OCI-LY3 (cell line): ENCODE measurements at regions not wholly inside any gene's neighbourhood (a gene's known extent, or its start where the extent isn't known, plus 50 kb on each side); places are given as distances from the start of the nearest gene placed in this dataset.

Source experiments
- H2AFZ ChIP-seq: fragments of 200-600, 300-600 bp; shearing (Covaris generic); 2 replicates; pipeline ENCODE4 v1.6.0; 2014; ENCODE audit warnings: antibody characterized with exemption, low read depth, low read length
- H3K27ac ChIP-seq: fragments of 200-600, 300-600 bp; sonication (generic); 2 replicates; pipeline ENCODE4 v1.5.1; 2014; ENCODE audit warnings: mild to moderate bottlenecking, low read length, moderate library complexity, mixed read lengths
- H3K27me3 ChIP-seq: fragments of 200-600, 300-600 bp; sonication (generic); 2 replicates; pipeline ENCODE4 v1.6.1; 2014; ENCODE audit warnings: low read depth, low read length, mixed read lengths
- H3K36me3 ChIP-seq: fragments of 200-600, 300-600 bp; sonication (generic); replicated peaks from 2 replicates; pipeline ENCODE3; 2014; ENCODE audit warnings: low read depth, low read length, mixed read lengths
- H3K4me1 ChIP-seq: fragments of 300-600, 200-600 bp; sonication (generic); 2 replicates; pipeline ENCODE4 v1.6.1; 2014; ENCODE audit warnings: low read length, mixed read lengths
- H3K4me2 ChIP-seq: fragments of 200-600, 300-600 bp; sonication (generic); 2 replicates; pipeline ENCODE4 v1.6.1; 2014; ENCODE audit warnings: low read length, mixed read lengths
- H3K4me3 ChIP-seq: fragments of 300-600, 200-600 bp; sonication (generic); 2 replicates; pipeline ENCODE4 v1.5.1; 2014; ENCODE audit warnings: antibody characterized with exemption, mild to moderate bottlenecking, low read length, moderate library complexity
- H3K79me2 ChIP-seq: fragments of 300-600, 200-600 bp; shearing (Covaris generic); 2 replicates; pipeline ENCODE4 v1.6.1; 2014; ENCODE audit warnings: mild to moderate bottlenecking, low read length, mixed read lengths
- H3K9ac ChIP-seq: fragments of 300-600, 200-600 bp; shearing (Covaris generic); 2 replicates; pipeline ENCODE4 v1.6.0; 2014; ENCODE audit warnings: mild to moderate bottlenecking, low read length, moderate library complexity
- H3K9me3 ChIP-seq: fragments of 200-600, 300-600 bp; shearing (Covaris generic); 2 replicates; pipeline ENCODE4 v1.6.1; 2014; ENCODE audit warnings: low read length, mixed read lengths; ENCODE audit not compliant: insufficient read depth
- H4K20me1 ChIP-seq: fragments of 200-600, 300-600 bp; sonication (generic); 2 replicates; pipeline ENCODE4 v1.6.1; 2016; ENCODE audit warnings: low read length, mixed read lengths; ENCODE audit not compliant: insufficient read depth
- CTCF ChIP-seq: fragments of 200-600, 300-600 bp; sonication (generic); IDR thresholded peaks from 2 replicates; pipeline ENCODE4 v1.5.1; 2014; ENCODE audit warnings: antibody characterized with exemption, low read length, low read depth
- EZH2phosphoT487 ChIP-seq: fragments of 200-600 bp; shearing (Covaris generic); IDR thresholded peaks from 2 replicates; pipeline ENCODE4 v1.6.1; 2018; ENCODE audit warnings: antibody characterized with exemption, mixed run types, low read depth

DNA sequence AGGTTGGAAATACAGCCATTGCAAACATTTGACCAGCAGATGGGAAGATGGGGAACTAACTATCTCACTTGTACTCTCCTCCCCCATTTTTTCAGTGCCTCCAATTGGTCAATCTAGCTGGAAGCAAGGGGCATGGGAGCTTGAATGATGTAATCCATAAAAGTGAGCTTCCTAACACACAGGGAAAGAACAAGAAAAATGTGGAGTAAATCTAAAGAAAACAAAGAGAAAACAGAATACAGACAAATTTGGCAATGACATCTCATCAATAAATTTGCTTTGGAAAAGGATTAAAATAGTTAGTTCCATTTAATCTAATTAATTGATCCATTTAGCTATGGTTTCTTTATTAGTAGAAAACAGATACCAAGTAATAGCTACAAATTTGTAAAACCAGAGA lies 592.6 kb upstream of the SOX9 start:
- H3K27ac ChIP-seq, result no peak overlapping the region
- H3K79me2 ChIP-seq, result no peaks in the 10 kb centered on the region
- no peak overlapping the region for H3K4me2 ChIP-seq
- no peaks in the 10 kb centered on the region for H3K4me1 ChIP-seq
- H3K4me3 ChIP-seq, result no peak overlapping the region
- H3K9me3 ChIP-seq, result no peaks in the 10 kb centered on the region
- no peak overlapping the region for H3K9ac ChIP-seq
- no peaks in the 10 kb centered on the region for H4K20me1 ChIP-seq
- no peak for TF ChIP-seq CTCF
- TF ChIP-seq EZH2phosphoT487, result no peak
- no peak overlapping the region for H2AFZ ChIP-seq
- H3K36me3 ChIP-seq, result no peaks in the 10 kb centered on the region
- no peaks in the 10 kb centered on the region for H3K27me3 ChIP-seq

DNA sequence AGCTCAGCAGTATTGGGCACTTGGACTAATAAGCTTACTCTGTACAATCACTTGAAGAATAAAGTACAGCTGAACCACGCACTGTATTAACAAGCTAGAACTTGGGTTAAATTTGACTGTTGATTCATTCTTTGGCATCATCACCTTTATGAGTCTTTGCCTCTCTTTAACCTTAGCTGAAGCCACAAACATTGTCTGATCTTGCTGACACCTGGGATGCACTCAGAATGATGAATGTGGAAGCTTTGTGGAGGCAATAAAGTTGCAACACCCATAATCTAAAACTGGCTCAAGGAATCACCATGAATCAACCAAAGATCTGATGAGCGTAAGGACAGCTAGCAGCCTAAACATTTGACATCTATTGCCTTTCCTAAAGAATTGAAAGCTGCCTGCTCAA lies 590.6 kb upstream of the SOX9 start:
- H3K36me3 ChIP-seq, result no peaks in the 10 kb centered on the region
- no peak overlapping the region for H3K4me3 ChIP-seq
- no peaks in the 10 kb centered on the region for H3K9me3 ChIP-seq
- H3K9ac ChIP-seq, result no peak overlapping the region
- H3K79me2 ChIP-seq, result no peaks in the 10 kb centered on the region
- TF ChIP-seq CTCF (no peak), EZH2phosphoT487 (no peak)
- no peaks in the 10 kb centered on the region for H3K4me1 ChIP-seq
- H4K20me1 ChIP-seq, result no peaks in the 10 kb centered on the region
- H3K27ac ChIP-seq, result no peak overlapping the region
- no peaks in the 10 kb centered on the region for H3K27me3 ChIP-seq
- no peak overlapping the region for H2AFZ ChIP-seq
- H3K4me2 ChIP-seq, result no peak overlapping the region

DNA sequence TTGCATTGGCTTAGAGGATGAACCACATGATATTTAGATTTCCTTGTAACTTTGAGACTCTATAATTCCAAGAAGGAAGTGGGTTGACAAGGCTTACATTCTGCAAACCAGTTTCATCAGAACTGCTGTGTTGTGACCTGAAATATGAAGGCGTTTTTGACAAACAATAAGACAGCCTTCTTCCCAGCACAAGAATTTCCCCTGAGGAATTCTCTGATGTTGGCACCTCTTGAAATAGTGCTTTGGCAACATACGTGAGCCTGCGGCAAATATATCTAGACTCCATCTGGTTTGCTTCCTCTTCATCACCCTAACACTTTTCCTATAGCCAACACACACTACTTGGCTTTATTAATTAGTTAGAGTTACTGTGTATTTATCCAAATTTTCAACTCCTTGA lies 585.5 kb upstream of the SOX9 start:
- no peaks in the 10 kb centered on the region for H3K36me3 ChIP-seq
- no peak overlapping the region for H3K4me2 ChIP-seq
- H4K20me1 ChIP-seq, result no peaks in the 10 kb centered on the region
- no peaks in the 10 kb centered on the region for H3K79me2 ChIP-seq
- no peaks in the 10 kb centered on the region for H3K27me3 ChIP-seq
- no peak overlapping the region for H3K27ac ChIP-seq
- H3K9ac ChIP-seq, result no peak overlapping the region
- no peaks in the 10 kb centered on the region for H3K4me1 ChIP-seq
- no peak overlapping the region for H3K4me3 ChIP-seq
- H3K9me3 ChIP-seq, result no peaks in the 10 kb centered on the region
- TF ChIP-seq EZH2phosphoT487 (no peak), CTCF (no peak)
- no peak overlapping the region for H2AFZ ChIP-seq

- no peak overlapping the region for H2AFZ ChIP-seq
- TF ChIP-seq EZH2phosphoT487 (no peak), CTCF (no peak)
- H3K4me1 ChIP-seq, result no peaks in the 10 kb centered on the region
- no peaks in the 10 kb centered on the region for H3K9me3 ChIP-seq
- H3K36me3 ChIP-seq, result no peaks in the 10 kb centered on the region
- H3K4me3 ChIP-seq, result no peak overlapping the region
- H3K27ac ChIP-seq, result no peak overlapping the region
- H3K79me2 ChIP-seq, result no peaks in the 10 kb centered on the region
- no peaks in the 10 kb centered on the region for H3K27me3 ChIP-seq
- H3K4me2 ChIP-seq, result no peak overlapping the region
- H3K9ac ChIP-seq, result no peak overlapping the region
- no peaks in the 10 kb centered on the region for H4K20me1 ChIP-seq
Measured at GRCh38 chr17:71546419-71546818, 574.4 kb upstream of the SOX9 start.
